GM19463 (cell line): ENCODE measurements at regions not wholly inside any gene's neighbourhood (a gene's known extent, or its start where the extent isn't known, plus 50 kb on each side); places are given as distances from the start of the nearest gene placed in this dataset.
"Not testable (repeated sequence)": the region's sequence is repeated elsewhere in the genome, so short reads cannot be mapped to it uniquely, and the experiment has no call there.

Experiments
- ATAC-seq: cut with Tn5 transposase; IDR thresholded peaks from one replicate; pipeline ENCODE4 v1.9.1; 2021; ENCODE audit warnings: mild to moderate bottlenecking, moderate library complexity; ENCODE audit not compliant: unreplicated experiment

DNA sequence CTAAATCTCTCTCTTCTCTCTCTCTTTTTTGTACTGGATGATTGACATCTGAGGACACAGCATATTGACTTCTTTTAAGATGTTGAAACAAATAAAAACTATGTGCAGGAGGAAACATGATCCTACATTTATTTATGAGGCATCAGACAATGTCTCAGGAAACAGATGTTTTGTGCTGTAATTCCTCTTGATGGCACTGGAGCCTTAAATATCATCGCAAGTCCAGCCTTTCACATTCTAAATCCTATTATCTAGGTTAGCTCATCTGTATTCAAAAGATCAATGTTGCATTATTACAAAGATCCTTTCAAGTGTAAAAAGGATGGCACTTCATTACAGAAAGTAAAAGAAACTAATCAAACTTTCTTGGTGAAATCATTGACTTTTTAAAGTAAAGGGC lies 63.9 kb downstream of the MAT2B start:
- no peak for ATAC-seq

DNA sequence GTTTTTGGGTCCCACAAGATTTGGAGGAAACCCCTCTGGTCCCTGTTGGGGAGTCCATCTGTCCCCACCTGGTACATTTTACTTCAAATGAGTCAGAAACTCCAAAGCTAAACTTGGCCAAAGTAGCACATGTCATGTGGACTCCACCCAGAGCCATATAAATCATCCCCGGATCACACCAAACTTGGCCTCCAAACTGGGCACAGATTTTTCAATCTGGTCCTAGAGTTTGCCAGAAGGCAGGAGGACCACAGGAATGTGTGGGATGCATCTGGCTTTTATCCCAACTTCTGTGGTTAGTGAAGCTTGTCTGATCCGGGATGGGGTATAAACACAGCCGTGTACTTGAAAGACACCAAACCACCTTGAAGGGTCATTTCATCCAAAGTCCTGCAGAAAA lies 66.3 kb downstream of the MAT2B start:
- ATAC-seq = no peak

DNA sequence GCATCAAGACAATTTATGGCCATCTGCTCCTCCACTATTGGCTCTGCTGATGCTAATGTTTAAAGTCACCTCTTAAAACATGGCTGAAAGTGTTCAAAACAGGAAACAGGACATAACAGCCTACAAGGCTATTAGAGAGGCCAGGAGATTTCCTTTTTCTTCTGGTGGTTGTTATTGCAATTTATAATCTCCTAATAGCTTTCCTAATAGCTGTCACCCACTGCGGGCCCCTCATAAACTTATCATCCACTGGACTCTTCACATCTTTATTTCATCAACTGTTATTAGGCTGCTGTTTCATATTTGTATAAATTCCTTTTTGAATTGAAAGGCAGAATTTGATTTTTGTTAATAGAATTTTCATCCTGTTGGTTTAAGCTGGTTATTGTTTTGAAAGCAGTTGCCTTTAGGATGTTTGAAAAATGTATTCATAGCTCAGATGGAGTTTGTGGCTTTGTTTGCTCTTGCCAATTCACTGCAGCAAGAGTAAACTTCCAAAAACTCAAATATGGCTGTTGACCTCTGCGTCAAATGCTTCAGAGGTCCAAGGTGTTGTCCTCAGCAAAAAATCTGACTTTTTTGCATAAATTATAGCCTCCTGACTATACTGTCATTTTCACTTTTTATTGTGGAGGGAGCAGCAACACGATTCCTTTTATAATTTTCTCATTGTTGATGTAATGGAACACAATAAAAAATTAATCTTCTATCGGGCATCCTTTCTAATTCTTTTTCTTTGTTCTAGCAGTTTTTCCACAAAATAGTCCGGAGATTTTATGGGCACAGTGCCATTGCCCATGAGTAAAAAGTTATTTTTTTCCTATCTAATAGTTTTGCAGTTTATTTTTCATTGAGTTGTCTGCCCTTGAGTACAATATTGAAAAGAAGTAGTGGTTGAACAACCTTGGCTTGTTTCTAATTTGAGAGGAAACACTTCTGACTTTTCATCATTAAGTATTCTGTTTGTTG lies 69.3 kb downstream of the MAT2B start:
- no peak for ATAC-seq

DNA sequence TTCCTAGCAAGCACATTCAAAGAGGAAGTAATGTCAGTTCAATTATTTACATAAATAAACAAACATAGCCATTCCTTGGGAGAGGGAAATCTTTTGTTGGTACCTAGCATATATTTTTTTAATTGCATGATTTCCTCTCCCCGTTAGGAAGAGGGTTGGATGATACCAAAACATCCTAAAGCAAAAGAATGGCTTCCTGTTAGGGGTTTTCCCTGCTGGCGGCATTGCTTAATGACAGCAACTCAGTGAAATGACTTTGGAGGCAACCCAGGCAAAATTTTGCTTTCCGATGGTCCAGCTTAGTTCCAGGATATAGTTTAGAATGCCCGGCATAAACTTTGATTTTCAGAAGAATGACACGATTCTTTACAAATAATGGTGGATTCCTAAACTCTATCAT lies 73.2 kb downstream of the MAT2B start:
- ATAC-seq = no peak

- ATAC-seq = no peak
Observed at GRCh38 chr5:163579729-163580128, 74.3 kb downstream of the MAT2B start.

- ATAC-seq = no peak
Observed at GRCh38 chr5:163580516-163580915, 75.1 kb downstream of the MAT2B start.

DNA sequence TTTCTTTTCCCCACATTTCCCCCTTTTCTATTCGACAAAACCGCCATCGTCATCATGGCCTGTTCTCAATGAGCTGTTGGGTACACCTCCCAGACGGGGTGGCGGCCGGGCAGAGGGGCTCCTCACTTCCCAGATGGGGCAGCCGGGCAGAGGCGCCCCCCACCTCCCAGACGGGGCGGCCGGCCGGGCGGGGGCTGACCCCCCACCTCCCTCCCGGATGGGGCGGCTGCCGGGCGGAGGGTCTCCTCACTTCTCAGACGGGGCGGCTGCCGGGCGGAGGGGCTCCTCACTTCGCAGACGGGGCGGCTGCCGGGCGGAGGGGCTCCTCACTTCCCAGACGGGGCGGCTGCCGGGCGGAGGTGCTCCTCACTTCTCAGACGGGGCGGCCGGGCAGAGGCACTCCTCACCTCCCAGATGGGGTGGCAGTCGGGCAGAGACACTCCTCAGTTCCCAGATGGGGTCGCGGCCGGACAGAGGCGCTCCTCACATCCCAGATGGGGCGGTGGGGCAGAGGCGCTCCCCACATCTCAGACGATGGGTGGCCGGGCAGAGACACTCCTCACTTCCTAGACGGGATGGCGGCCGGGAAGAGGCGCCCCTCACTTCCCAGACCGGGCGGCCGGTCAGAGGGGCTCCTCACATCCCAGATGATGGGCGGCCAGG lies 78.2 kb downstream of the MAT2B start:
- ATAC-seq = not testable (repeated sequence)

DNA sequence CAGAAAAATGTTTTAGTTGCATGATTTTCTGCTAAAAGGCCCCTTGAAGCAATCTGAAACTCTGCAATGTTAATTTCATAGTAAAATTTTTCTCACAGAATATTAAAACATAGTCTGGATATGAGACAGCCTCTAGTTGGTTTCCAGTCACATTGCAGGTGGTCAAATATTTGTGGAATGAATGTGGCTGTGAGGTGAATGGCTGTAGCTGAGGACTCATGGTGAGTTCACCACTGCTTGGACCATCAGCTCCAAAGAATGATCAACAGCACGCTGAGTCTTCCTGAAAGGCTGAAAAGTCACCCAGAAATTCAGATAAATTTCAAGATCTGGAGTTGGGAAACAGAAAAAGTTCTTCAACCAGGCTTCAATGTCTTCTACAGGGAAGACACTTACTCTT lies 79.8 kb downstream of the MAT2B start:
- no peak for ATAC-seq

- ATAC-seq = no peak
Observed at GRCh38 chr5:163586531-163586956, 81.1 kb downstream of the MAT2B start.

- ATAC-seq = no peak
Observed at GRCh38 chr5:163594951-163595350, 89.5 kb downstream of the MAT2B start.

DNA sequence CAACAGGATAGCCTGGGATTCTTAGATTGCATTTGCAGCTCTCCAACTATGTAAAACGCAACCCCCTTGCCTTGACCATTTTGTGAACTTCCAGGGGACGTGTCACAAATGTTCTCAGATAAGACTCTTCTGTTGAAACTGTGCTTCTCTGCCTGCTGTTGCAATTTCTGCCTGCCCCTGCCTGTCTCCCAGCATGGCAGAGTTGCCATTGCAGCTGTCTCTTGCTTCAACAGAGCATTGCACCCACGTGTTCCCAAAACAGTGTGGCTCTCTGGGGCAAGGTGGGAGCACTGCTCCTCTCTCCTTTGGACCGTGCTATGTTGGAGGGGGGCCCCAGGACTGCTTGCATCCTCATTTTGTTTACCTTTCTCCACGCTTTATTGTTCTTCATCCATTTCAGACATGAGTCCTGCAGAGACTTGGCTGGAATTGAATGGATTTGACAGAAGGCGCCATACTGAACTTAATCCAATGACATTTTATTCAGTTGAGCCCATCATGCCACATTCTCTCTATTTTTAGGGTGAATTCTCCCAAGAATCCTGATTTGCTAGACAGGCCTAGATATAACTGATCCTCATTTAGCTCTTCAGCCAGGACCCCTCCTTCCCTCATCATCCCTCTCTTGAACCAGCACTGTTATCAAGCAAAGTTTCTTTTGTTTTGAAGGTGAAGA lies 90.7 kb downstream of the MAT2B start:
- no peak for ATAC-seq

DNA sequence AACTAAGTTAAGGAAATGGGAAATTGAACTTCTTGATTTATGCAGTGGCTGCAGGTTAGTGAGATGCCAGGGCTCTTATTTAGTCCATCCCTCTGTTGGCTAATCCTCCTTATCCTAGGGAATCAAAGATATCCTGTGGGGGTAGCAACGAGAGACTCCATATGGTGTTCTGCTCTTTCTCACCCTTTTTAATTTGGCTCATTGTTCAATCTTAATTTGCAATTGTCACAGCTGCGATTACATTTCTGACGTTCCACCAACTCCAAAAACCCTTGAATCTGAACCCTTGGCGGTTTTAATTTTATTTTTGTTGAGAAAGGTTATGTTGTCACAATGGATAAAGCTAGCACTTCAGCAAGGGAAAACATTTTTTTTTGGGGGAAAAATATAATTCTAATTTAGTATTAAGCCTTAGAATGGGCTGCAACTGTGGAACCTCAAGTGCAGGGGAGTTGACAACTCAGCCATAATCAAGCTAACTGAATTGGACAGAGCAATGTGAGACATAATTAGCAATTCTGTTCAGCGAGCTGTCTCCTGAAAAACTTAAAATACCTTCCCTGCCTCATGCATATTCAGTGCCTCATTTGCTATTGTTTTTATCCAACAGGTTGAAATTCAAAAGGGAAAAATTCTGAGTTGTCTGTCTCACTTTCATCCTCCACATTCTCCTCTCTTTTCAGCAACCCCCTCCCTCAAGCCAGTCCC lies 91.3 kb downstream of the MAT2B start:
- ATAC-seq = no peak

GRCh38 chr5:163604013-163604412 lies 98.6 kb downstream of the MAT2B start:
- ATAC-seq = no peak

DNA sequence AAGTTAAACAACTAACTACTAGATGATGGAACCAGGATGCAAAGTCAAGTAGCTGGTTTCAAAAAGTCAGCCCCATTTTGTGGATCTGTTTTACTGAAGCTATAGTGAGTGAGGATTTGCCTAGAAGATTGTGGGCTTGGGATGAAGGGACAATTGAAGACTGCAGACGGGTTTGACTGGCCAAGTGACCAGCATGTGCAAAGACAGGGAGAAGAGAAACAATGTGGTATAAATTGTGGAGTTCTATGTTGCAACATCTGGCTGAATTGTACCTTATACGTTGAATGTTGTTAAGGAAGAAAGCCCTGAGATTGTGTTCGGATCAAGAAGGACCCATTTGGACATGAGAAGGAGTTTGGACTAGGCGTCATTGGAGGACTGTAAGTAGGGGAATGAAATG lies 101.8 kb downstream of the MAT2B start:
- ATAC-seq = no peak

- ATAC-seq = no peak
Observed at GRCh38 chr5:163608621-163609020, 103.2 kb downstream of the MAT2B start.

DNA sequence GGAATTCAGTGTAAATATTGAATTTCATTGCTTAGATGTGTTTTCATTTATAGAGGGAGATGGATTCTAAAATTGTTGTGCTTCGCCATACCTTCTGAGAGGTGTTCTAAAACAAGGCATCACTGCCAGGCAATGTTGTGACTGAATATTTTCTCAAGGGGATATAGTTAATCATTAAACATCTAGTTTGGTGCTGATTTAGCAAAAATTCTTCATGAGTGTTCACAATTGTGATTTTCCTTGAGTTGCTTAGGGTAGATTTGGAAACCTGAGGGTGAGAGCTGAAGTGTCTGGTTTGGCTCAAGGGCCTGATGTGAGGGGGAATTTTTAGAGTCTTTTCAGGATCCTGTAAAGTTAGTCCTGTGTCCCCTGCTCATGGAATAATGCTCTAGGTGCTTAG lies 104.5 kb downstream of the MAT2B start:
- no peak for ATAC-seq

DNA sequence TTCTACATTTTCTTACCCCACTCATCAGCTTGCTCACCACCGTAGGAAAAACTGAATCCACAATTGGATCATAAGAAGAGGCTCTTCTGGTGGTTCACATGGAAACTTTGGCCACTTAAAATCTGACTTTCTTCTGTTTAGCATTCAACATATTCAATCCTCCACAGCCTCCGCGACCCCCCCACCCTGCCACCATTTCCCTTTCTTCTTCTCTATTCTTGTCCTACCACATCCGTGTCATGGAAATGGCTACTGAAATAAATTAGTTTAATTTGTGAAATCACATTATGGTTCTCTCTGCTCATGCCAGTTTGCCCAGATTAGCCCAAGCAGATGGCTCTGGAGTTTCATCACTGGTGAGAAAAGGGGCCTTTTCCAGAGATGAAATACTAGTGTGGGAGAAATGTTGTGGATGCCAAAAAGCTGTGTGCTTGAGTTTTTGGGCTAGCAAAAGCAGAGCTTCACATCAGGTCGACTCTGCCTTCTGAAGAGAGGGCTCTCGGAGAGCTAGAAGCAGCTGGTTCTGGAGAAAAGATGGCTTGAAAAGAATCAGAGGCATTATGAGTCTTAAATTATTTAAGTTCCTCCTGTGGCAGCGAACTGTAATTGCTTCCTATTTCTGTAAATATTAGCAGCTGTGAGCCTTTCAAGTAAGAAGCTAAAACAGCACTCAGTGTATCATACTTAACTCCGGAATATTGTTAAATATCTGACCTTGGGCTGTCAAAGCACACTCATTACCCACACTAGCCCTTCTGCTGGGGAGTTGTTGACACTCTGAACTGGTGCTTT lies 107.1 kb downstream of the MAT2B start:
- ATAC-seq = no peak

DNA sequence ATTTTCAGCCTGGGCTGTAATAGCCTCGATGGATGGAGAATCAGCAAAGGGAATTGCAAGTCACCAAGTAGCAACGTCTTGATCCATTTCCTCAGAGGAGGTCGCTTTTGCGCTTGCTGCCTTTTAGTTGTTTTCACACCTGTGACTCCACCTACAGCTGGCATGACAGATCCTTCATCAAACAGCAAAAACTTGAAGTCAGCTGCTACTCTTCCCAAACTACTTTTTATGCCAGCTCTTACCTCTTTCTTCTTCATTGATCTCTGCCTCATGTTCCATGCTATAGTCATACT lies 107.7 kb downstream of the MAT2B start:
- ATAC-seq = no peak

- no peak for ATAC-seq
Observed at GRCh38 chr5:163614787-163615186, 109.4 kb downstream of the MAT2B start.

DNA sequence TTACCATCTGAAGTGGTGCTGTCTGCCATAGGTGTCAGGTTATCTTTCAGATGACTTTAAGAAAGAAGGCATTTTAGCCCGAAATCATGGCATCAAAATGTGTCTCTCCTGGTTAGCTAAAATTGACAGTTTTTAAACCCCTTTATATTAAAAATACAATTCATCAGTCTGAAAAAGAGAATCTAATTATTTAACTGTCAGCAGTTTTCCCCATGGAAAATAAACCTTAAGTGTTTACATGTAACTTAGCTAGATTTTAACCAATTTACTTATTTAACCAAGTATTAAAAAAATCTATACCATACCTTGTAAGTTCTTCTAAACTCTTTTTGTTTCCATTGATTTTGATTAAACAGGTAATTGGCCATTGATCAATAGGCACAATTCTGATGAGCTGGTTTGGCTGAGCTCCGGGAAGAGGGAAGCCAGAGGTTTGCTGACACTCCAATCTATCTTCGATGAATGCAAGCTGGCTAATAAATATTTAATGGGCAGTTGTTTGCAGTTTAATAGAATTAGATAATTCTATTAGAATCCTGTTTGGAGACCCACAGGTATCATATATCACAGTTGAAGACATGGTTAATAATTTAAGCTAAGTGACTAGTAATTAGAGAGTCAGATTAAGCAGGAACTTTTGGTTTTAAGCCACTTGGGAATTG lies 114.0 kb downstream of the MAT2B start:
- ATAC-seq = no peak
